OCI-M1 (cell line): ENCODE measurements at regions not wholly inside any gene's neighbourhood (a gene's known extent, or its start where the extent isn't known, plus 50 kb on each side); places are given as distances from the start of the nearest gene placed in this dataset.
A peak's percentile ranks its signal among the peaks of the same experiment; 100 is the strongest.

ENCODE experiments used
- DNase-seq: peaks from one replicate; lab custom pipeline; 2025; lab: John Stamatoyannopoulos, UW

DNA sequence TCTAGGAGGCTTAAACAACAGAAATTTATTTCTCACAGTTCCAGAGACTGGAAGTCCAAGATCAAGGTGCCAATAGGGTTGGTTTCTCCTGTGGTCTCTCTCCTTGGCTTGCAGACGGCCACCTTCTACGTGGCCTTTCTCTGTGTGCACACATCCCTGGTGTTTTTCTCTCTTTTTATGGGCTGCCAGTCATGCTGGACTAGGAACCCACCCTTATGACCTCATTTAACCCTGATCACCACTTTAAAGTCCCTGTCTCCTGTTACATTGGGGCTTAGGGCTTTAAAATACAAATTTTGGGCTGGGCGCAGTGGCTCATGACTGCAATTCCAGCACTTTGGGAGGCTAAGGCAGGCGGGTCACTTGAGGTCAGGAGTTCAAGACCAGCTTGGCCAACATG, 157.1 kb downstream of the TLE1 start:
- DNase-seq = no peak

DNA sequence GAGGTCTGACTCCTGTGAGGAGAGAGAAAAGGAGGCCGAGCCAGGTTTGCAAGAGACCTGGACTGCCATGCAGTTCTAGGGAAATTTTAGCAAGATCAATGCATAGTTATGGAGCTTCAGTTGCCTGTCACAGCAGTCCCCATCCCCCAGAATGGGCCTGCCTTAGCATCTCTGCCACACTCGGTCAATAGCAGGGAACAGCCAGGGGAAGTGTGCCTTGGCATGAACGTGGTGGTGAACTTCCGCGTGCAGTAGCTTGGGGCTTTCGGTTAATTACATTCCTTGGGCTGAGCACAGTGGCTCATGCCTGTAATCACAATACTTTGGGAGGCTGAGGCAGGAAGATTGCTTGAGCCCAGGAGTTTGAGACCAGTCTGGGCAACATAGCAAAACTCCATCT, 157.8 kb downstream of the TLE1 start:
- no peak for DNase-seq

DNA sequence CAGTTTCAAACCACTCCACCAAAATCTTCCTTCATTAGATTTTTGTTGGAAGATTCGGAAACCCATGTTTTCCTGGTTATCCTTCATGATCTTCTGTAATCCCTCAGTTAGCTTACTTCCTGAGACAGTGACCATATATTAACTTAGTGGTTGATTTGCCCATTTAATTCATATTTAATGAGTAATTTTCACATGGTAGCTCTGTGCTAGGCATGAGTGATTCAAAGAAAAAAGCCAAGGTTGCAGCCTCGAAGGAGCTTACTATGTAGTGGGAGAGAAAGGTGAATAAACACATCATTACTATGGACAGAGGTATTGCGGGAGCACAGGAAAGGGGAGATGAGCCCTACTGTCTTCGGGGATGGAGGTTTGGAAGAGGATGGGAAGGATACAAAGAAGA, 158.5 kb downstream of the TLE1 start:
- DNase-seq = no peak

GRCh38 chr9:81530310-81530810, 159.0 kb downstream of the TLE1 start:
- no peak for DNase-seq

- DNase-seq = no peak
These were observed 159.7 kb downstream of the TLE1 start for GRCh38 chr9:81529556-81530193.

DNA sequence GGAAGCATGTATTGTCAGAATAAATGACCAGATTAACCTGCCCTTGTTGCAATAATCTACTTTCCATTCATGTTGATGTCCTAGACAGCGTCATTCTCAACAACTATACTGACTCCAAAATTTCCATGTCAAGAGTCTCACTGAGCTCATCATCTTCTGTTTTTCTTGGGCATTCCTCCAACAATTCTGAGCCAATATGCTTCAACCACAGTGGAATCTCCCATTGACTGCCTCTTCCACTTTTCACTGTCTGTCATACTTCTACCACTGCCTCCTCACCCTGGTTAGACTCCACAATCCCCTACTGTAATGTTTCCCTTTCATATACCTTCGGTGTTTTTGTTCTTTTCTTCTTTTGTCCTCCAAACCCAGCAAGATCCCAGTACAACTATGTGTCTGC, 162.8 kb downstream of the TLE1 start:
- no peak for DNase-seq

- DNase-seq = peak; percentile 53
These were observed 166.4 kb downstream of the TLE1 start for GRCh38 chr9:81522716-81523551.

GRCh38 chr9:81521892-81522291, 167.5 kb downstream of the TLE1 start:
- DNase-seq = no peak

- no peak for DNase-seq
These were observed 169.4 kb downstream of the TLE1 start for GRCh38 chr9:81519816-81520495.

DNA sequence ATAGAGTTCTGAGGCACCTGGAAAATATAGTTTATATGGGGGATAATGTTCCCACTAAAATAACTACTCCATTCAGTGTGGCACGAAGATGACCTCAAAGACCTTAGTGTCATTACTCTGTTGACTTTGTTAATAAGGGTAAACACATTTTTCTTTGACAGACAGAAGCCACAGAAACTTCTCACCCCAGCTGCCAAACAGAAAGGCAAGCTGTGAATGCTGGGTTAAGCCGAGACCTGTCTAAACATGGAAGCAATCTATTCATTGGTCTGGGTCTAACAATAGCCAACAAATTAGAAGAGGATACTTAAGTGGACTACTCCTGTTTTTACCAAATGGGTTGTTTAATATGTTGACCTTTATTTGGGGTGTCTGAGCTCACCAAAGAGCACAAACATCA, 171.4 kb downstream of the TLE1 start:
- no peak for DNase-seq

GRCh38 chr9:81513059-81513458, 176.3 kb downstream of the TLE1 start:
- DNase-seq = no peak

- DNase-seq = no peak
These were observed 176.7 kb downstream of the TLE1 start for GRCh38 chr9:81512641-81513040.

GRCh38 chr9:81508476-81508875, 180.9 kb downstream of the TLE1 start:
- no peak for DNase-seq

DNA sequence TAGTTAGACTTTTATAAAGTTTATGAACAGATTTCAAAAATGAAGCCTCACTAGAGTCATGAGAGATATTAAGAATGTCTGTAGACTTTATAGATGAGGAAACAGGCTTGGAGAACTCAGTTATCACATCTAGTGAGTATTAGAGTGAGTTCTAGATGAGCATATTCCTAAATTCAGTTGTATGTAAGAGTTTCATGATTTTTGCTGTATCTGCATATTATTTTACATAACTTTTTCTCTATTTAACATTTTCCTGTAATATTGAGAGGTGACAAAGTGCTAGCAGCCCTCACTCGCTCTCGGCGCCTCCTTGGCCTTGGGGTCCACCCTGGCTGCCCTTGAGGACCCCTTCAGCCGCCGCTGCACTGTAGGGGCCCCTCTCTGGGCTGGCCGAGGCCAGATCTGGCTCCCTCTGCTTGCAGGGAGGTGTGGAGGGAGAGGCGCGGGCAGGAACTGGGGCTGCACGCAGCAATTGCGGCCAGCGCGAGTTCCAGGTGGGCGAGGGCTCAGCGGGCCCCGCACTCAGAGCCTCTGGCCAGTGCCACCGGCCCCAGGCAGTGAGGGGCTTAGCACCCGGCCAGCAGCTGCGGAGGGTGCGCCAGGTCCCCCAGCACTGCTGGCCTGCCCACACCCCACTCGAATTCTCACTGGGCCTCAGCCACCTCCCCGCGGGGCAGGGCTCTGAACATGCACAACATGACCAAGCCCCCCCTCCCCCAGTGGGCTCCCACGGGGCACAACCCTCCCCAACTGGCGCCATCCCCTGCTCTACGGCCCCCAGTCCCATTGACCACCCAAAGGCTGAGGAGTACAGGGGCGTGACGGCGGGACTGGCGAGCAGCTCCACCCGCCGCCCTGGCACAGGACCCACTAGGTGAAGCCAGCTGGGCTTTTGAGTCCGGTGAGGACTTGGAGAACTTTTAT, 182.1 kb downstream of the TLE1 start:
- DNase-seq = no peak

DNA sequence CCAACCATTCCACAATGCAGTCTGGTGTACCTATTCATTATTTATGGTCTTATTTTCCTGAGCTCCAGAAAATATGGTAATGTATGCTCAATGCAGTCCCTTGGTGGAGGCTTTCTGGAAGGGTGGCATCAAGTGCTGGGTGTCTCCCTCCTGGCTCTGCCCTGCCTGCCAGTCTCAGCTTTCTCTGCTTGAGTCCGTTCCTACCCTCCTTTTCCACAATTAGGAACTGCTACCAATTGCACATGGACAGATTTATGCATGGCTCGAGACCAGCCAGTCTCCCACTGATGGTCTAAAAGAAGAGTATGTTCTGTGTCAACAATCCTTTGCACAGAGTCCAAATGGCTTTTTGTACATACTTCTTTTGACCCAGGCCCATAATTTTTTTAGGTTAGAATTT, 189.8 kb downstream of the TLE1 start:
- DNase-seq = no peak

DNA sequence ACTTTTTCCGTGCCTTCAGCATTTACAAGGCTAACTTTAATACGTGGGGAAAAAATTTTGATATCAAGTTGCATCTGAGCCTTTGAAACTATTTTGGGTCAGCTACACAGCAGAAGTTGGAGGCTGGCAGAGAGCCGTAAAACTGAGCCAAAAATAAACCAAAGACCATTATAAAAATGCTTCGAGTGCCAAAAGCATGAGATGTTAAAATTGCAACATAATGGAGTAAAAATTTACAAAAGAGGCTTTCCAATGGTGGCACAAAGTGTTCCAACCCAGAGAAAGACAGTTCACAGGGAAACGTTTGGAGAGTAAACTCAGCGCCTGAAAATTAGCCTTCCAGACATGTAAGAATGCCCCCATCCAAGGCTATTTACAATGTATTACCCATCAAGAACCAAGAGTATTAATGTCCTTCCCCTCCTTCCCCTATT, 190.3 kb downstream of the TLE1 start:
- DNase-seq = no peak

GRCh38 chr9:81498576-81498975, 190.8 kb downstream of the TLE1 start:
- DNase-seq = no peak

- DNase-seq = no peak
These were observed 192.3 kb downstream of the TLE1 start for GRCh38 chr9:81497091-81497490.

- no peak for DNase-seq
These were observed 196.5 kb downstream of the TLE1 start for GRCh38 chr9:81492710-81493447.

DNA sequence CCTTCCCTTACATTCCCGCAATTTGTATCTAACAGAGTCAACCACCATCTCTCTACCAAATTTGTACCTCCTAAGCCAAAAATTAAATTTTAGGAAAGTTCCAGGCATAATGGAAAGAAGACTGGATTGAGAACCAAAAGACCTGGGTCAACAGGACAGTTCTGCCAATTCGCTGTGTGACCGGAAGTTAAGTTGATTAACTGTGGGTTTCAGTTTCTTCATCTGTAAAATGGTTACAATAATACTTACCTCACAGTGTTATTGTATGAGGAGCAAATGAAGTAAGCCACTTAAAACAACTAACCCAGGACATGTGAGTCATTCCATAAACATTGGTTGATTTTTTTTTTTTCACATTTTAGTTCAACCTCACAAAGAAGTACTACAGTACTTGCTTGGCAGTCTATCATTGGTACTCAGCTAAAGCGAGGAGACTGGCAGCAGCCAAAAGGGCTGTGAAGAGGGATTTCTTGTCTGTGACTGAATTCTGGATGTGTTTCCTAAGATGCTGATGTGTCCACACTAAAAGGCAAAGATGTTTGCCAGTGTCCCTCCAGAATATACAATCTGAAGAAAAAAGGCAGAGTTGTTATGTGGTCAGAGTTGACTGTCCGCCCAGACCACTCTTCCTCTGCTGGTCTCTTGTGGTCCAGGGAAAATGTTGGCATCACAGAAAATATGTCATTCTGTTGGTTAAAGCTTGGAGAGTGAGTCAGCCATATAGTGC, 198.6 kb downstream of the TLE1 start:
- no peak for DNase-seq
